Fibroblast of skin of left biceps (primary cell): ENCODE measurements at regions not wholly inside any gene's neighbourhood (a gene's known extent, or its start where the extent isn't known, plus 50 kb on each side); places are given as distances from the start of the nearest gene placed in this dataset.
"Not testable (repeated sequence)": the region's sequence is repeated elsewhere in the genome, so short reads cannot be mapped to it uniquely, and the experiment has no call there.

Experiments used
- DNase-seq, 2 experiments: peaks; one replicate each; pipeline ENCODE4 v3.0.0-alpha.2; 2013; ENCODE audit warnings: low read depth in 2 of 2

DNA sequence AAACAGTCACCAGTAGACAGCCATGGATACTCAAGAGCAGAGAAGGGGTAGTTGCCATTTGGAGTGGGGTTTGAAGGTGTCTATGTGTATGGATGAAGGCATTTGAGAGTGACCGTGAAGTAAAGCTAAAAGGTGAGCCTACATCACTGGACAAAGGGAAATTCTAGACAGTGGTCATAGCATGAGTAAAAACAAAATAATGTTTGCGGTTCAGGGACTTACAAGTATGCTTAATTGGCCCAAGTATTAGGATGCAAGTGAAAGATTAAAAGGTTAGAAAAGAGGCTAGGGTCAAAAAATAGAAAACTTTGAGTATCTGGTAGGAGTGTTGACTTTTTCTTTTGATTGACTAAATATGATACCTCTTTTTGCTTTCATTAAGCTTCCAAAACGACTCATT lies 238.1 kb upstream of the SLC8A1 start:
- DNase-seq = no peak

DNA sequence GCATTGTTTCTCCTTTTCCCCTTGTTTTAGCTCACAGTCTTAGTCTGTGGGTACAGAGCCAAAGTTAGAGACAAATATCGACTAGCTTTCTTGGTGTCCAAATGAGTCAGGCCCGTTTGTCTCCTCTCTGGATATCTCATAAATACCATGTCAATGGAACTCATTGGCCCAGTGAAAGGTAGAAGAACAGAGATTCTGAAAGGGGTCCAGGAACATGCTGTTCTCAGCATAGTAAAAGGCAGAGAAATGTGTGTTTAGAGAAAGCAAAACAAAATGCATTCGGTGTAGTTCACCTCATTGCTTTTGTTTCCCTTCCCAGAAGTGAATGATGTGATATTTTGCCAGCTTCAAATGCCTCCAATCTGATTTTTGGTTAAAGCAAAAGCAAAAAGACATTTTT lies 238.6 kb upstream of the SLC8A1 start:
- DNase-seq = no peak

DNA sequence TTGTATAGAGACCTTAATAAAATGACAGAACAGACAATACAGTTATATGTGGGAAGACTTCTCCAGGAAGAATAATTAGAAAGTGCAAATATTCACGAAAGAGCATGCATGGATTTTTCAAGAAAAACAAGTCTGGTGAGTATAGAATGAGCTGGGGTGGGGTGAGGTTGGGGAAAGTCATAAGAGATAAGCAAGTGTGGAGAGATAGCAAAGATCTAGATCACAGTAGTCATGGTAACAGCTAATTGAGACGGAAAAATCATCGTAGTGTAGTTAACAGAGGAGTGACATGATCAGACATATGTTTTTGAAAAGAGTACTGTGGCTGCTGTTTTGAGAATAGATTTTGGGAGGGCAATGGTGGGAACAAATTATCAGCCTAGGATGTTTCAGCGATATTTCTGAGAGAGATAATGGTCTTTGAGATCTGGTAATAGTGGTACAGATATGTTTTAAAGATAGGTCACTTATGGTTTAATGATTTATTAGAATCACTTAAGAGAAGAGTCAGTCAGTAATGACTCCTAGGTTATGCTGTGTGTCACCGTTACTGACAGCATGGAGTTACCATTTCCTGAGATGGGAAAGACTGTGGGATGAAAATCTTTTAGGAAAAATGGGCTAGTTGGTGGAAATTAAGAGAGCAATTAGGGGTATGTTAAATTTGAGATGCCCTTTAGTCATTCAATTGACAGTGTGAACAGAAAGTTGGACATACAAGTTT lies 248.5 kb upstream of the SLC8A1 start:
- no peak for DNase-seq

DNA sequence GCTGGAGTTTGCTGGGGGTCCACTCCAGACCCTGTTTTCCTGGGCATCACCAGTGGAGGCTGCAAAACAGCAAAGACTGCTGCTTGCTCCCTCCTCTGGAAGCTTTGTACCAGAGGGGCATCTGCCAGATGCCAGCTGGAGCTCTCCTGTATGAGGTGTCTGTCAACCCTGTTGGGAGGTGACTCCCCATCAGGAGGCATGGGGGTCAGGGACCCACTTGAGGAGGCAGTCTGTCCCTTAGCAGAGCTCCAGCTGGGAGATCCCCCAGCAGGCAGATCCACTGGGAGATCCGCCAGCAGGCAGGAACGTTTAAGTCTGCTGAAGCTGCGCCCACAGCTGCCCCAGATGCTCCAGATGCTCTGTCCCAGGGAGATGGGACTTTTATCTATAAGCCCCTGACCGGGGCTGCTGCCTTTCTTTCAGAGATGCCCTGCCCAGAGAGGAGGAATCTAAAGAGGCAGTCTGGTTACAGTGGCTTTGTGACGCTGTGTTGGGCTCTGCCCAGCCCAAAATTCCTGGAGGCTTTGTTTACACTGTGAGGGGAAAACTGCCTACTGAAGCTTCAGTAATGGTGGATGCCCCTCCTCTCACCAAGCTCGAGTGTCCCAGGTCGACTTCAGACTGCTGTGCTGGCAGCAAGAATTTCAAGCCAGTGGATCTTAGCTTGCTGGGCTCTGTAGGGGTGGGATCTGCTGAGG lies 260.5 kb upstream of the SLC8A1 start:
- DNase-seq = not testable (repeated sequence)

DNA sequence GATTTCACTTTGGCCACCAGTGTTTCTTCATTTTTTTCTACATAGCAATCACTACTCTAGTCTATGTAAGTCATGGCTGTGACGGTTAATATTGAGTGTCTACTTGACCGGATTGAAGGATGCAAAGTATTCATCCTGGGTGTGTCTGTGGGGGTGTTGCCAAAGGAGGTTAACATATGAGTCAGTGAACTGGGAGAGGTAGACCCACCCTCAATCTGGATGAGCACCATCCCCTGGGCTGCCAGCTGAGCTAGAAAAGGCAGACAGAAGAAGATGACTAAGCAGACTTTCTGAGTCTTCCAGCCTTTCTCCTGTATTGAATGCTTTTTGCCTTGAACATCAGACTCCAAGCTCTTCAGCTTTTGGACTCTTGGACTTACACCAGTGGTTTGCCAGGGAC lies 265.0 kb upstream of the SLC8A1 start:
- DNase-seq = peak; percentile 25 to 27

DNA sequence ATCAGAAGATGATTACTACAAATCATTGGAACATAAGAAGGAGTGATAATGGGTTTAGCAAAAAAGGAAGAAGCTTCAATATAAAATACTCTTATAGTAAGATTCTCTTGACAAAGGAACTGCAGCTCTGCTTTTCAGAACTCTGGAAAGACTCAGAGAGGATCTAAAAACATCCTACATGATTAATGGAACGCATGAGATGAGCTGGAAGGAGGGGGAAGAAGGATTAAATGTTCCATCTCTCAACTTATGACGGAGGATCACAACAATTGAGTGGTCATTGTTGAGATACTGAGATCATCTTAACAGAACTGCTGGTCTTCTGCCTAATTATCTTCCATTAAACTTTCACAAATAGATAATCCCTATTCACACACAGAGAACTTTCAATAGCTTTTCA lies 267.5 kb upstream of the SLC8A1 start:
- DNase-seq = no peak

DNA sequence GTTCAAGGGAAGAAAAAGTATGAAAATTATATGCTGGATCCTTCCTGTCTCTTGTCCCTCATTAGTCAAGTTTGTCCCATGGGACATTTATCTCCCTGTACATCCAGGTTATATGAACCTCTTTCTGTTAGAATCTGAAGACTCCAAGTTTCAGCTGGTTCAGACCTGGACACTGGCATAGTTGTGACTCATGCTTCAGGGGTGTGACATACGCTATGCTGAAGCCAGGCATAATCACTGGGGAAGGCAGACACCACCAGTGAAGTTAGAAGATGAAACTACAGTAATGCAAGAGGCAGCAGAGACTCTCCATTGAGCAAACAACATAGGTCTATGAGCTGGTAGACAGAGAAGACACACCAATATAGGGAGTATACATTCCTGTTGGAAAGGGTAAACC lies 269.7 kb upstream of the SLC8A1 start:
- no peak for DNase-seq

DNA sequence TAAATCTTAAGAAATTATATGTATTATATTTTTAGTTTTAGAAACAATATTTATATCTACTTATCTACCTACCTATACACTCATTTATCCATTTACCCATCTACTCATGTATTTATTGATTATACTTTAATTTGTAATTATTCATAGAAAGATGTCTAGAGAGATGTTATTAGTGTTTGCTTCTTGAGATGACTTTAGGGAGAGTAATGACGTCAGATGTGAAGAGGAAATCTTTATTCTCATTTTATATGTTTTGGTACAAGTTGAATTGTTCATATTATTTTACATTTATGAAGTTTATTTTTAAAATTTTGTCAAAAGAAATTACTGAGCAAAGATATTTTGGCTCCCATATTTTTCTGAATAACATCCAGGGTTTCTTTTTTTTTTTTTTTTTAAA lies 271.3 kb upstream of the SLC8A1 start:
- DNase-seq = no peak

DNA sequence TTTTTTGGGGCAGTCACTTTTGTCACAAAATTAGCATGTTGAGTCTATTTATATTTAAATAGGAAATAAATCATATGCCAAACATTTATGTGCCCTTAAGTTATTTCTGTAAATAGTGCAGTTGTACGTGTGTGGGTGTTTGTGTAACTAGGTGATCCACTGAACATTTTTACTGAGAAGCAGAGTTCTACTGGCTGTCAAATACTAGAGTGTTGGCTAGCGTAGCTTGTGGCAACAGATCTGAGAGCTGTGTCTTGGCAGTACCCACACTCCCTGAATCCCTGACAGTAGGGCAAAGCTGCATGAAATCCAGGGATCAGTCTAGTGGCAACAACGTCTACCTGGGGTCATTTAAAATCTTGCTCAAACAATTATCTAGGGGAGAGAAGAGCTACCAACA lies 273.1 kb upstream of the SLC8A1 start:
- DNase-seq = no peak

DNA sequence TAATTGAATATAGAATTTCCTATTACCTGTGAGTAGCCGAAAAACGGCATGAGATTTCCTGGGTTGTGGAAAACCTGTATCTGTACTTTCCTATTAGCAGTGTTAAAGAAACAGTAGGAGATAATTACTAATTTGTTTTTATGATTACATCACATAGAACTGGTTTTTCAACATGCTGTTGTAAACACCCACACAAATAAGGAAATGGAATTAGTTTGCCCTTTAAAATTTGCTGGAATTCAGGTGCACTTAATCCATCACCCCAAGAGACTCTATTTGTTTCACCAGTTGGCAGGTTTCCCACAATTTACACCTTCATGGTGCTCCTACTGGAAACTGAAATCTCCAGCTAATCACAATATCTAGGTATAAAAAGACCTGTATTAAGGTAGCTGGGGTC lies 274.1 kb upstream of the SLC8A1 start:
- no peak for DNase-seq

DNA sequence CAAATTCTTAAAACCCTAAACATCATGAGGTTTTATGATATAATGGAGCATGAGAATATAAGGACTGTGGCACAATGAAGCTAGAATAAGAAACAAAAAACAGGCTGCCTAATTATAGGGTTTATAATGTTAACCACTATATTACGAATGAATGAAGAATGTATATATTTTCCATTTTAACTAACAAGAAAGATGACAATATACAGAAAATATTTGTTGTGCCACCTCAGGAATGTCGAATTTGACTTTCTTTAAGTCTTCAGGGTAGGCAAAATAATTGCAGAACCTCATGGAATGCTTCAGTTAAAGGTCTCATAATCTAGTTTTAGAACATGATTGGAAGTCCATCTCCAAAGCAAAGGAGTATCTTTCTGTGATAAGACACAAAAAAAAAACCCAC lies 282.9 kb upstream of the SLC8A1 start:
- DNase-seq = peak; percentile 60

DNA sequence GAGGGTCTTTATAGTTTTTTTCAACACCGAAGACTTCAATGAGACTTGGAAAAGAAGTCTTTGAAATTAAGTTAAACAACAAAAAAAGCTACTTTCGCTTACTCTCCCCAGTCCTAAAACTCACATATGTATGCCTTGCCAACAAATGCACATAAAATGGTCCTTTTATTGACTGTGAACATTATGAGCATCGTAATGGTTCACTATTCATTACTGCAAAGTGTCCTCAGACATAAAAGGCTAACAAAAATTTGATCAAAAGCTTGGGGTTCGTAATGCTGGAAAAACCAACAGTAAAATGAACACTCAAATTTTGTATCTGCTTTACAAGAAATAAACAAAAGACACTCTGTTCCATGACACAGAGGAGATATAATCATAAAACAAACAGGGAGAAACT lies 285.3 kb upstream of the SLC8A1 start:
- no peak for DNase-seq

DNA sequence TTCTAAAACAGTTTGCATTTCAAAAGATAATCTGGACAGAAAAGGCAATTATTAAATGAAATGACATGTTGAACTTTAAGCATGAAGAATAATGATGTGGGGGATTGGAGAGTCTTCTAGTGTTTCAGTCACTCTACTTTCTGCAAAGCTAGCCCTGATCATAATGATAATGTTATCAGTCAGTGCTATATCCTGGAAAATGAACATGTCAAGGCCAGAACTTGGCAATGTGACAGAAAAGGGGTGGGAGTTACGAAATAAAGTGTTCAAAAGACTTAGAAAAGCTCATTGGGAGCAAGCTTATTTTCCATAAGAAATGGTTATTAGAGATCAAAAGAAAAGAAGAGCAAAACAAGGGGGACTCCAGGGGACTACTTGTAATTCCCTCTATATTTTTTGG lies 288.5 kb upstream of the SLC8A1 start:
- DNase-seq = no peak

DNA sequence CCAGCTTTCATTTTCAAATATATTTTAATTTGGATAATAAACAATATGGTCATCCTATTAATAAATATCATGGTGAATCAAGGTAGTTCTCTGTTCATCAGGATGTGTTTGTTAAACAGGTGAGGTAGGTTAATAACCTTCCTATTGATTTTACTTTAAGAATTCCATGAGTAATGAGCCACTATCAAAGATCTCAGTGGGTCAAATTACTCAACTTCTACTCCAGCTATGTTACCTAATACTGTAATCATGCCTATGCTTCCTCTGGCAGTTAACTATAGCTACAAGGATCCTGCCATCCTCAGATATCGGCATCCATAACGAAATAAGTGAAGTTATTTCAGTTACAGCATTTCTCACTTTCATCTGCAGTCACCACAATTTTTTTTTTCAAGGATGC lies 289.6 kb upstream of the SLC8A1 start:
- DNase-seq = no peak

DNA sequence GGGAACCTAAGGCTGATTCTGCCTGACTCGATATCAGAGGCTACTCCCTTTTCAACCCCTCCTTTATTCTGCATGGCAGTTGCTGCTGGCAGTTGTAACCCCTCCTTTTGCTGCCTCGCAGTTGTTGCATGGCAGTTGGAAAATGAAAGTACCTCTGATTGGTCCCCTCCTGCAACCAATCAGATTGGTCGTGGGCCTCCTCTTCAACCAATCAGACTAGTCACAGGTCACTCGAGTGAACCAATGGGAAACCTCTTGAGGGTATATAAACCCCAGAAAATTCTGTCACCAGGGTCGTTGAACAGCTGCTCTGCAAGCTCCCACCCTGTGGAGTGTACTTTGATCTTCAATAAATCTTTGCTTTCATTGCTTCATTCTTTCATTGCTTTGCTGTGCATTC lies 294.3 kb upstream of the SLC8A1 start:
- no peak for DNase-seq

DNA sequence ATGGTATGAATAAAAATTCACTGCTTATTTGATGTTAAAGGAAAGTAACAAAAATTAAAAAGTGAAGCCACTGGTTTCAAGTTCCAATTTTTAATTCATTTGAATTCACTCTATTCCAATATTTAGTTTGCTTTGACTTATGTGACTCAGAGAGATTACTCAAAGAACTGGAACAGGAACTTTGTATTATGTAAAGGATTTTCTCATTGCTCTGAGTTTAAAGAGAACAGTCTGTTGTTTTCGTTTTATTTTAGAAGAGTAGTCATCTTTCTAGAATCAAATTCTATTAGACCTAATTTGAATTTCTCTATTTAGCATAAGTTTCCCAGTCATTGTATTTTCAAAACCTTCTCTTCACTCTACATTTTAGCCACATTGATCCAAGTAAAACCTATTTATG lies 300.1 kb upstream of the SLC8A1 start:
- DNase-seq = no peak

DNA sequence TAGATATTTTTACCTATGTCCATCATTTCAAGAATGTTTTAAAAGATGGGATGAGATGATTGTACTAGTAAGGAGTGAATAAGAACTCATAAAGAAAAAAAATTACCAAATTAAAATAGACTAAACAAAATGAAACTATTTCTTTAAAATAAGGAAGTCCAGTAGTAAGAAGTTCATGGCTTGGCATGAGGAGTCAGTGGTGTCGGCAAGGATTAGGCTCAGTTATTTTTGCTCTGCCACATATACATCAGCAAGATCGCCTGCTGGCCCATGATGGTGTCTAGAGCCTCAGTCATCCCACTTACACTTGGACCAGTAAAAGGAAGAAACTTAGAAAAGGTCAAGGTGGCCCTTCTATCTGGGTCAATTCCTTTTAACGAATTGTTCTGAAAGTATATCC lies 300.9 kb upstream of the SLC8A1 start:
- no peak for DNase-seq

DNA sequence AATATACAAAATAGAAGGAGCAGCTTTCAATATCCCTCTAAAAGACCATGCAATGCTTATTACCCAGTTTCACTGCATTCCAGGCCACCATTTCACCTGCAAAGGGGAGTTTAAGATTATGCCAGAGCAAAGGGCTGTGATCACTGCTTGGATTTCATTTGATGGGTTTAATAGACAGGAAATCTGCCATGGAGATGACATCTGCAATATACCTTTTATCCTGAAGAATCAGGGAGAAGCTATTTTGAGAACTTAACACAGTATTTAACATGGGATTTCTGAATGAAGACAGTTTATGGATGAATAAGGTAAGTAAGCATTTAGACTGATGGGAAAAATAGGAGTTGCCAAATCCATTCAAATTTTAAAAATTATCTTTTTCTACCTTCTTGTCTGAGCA lies 303.0 kb upstream of the SLC8A1 start:
- no peak for DNase-seq

DNA sequence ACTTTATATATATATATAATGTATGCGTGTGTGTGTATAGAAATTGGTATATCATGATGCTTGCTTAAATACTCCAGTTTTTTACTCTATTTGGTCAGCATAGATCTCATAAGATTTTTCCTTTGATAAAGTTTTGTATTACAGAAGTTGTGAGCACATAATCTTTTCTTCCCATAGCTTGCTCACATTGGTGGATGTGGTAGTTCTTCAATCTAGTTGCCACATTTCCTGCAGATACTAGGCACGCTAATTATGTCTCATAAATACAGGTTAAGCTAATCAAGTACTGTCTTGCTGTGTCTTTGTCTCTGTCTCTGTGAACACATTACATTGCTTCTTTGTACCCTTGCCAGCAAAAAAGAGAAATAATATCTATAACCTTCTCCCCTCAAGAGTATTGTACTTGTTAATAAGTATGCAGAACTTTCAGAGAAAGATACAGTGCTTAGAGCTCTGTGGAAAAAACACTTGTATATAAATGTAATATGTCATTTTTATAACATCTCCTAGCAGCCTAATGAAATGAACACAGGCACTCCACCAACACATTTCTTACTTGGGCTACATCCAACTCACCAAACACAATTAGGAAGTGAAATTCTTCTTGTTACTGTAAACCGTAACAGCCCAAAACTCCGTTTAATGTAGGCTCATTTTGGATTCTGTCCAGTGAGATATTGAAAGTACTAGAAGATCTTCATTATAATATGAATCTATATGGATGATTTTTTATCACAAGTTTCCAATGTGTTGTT lies 306.7 kb upstream of the SLC8A1 start:
- DNase-seq = no peak

DNA sequence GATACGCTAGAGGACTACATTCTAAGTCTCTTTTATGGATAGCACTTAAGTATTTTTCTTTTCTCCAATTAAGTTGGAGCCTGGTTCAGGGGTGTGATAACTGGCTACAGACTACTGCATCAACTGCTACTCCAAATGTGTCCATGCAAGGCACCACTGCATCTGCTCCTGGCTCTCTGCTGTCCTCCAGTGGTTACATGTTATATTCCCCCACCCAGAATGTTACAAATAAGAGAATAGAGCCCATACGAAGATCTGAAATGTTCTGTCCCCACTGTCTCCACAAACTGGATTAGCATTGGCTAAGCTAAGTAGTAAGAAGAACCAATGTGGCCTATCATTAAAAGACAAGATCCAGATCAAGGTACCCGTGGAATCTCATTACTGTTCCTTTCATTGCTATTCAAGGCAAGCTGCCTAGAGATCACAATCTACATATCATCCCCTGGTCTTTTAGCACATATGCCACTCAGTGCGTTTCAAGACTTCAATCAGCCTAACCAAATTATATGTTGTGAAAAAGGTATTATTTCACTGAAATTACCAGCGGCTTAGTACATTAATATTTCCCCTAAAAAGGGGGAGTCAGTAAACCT lies 308.3 kb upstream of the SLC8A1 start:
- peak; percentile 20 to 29 for DNase-seq

DNA sequence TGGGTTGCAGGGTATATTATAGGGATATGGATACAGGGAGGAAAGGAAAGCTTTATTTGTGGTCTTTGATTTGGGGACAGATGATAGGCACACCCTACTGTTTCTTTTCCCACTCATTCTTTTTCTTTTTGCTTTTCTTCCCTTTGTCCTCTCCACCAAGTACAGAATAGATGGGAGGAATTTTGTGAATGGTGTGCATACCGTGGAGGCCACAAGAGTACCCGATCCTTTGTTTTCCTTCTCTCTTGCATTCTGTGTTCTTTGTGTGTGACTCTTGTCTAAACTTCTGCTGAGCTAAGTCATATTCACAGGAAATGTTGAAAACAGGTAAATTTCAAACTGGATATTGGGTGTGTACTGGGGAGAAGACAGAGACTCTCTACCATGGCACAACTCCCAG lies 321.4 kb upstream of the SLC8A1 start:
- no peak for DNase-seq

DNA sequence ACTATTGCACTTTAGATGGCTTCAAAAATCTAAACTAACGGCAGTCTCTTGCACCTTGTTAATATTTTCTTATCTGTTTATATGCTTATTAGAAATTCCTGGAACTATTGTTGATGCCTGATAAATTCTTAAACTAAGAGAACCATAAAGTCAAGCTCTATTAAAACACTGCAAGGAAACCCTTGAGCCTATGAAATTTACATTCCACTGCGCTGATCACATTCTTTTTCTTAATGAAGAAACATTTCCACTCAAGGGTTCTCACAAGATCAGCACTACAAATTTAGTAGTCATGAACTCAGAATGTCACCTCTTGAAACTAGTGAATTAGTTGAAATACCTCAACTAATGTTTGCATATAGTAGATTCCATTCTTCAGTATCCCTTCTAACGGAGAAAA lies 331.8 kb upstream of the SLC8A1 start:
- no peak for DNase-seq

DNA sequence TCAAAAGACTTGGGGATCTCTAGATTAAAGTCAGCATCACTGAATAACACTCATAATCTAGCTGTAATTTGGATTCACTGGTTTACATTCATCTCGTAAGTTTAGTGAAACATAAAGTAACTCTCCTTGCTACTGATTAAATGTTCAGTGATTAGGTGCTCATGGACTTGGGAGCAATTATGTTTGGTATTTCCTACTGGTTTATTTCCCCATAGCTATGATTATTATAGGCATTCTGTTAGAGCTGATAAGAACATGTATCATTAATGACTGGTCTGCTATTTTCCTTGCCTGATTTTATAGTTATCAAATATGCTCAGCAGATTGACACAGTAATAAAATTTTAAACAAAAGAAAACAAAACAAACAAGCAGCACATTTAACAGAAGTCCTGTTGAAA lies 334.7 kb upstream of the SLC8A1 start:
- no peak for DNase-seq
